Head of caudate nucleus (tissue), 42 donors: ENCODE measurements at regions not wholly inside any gene's neighbourhood (a gene's known extent, or its start where the extent isn't known, plus 50 kb on each side); places are given as distances from the start of the nearest gene placed in this dataset.
A peak's percentile ranks its signal among the peaks of the same experiment; 100 is the strongest.

ENCODE experiments used
- DNase-seq, 42 donors: peaks; one replicate each; pipeline versions ENCODE4 v3.0.0 to v3.0.0-alpha.2; 2020 to 2021; ENCODE audit warnings: mixed read lengths in 7 of 42
- intact Hi-C: fragments of 100-400 bp; cut with DNase I; formaldehyde crosslinking; loops from one replicate; pipeline ENCODE4 v1.15.0; 2022

DNA sequence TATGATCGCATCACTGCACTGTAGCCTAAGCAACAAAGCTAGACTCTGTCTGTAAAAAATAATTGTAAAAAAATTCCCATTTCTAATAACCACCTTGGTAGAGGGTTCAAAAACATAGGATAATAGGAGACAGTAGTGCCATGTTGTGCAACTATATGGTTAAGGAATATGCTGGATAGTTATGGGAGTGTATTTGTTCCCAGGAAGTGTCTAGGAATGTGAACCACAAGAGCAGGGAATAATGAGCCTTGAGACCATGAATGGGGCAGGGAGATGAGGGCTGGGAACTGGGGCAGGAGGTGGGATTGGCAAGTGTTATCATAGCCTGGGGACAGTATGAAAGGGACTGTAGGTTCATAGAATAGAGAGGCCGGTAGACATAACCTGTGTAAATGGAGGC, 50.4 kb downstream of the RUSC2 start:
- no peak for DNase-seq
- intact Hi-C loops: no loop called here

DNA sequence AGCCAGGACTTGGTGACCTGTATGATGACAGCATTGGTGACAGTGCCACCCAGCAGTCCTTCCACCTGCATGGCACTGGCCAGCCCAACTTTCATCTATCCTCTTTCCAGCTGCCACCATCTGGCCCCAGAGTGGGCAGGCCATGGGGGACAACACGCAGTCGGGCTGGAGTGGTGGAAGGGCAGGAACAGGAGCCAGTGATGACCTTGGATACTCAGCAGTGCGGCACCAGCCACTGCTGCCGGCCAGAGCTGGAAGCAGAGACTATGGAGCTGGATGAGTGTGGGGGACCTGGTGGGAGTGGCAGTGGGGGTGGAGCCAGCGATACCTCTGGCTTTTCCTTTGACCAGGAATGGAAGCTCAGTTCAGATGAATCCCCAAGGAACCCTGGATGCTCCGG, 56.9 kb downstream of the RUSC2 start:
- DNase-seq: no peak
- intact Hi-C loops: no loop called here

DNA sequence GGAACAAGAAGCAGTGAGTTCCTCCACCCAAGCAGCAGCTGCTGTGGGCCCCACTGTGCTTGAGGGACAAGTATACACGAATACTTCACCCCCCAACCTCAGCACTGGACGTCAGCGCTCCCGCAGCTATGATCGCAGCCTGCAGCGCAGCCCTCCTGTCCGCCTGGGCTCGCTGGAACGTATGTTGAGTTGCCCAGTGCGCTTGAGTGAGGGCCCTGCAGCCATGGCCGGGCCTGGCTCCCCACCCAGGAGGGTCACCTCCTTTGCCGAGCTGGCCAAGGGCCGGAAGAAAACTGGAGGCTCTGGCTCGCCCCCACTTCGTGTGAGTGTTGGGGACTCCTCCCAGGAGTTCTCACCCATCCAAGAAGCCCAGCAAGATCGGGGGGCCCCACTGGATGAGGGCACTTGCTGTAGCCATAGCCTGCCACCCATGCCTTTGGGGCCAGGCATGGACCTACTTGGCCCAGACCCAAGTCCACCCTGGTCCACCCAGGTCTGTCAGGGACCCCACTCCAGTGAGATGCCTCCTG, 57.1 kb upstream of the TESK1 start:
- DNase-seq: no peak
- intact Hi-C loops: no loop called here

DNA sequence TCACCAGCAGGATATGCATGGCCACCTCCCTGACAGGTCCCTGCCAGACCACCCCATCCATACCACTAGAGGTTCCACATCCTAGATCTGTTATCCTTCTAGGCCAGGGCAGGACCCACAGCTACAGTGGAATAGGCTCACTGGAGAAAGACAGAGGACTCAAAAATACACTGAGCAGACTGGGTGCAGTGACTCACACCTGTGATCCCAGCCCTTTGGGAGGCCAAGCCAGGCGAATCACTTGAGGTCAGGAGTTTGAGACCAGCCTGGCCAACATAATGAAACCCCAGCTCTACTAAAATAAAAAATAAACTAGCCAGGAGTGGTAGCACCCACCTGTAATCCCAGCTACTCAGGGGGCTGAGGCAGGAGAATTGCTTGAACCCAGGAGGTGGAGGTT, 56.5 kb upstream of the TESK1 start:
- no peak for DNase-seq
- intact Hi-C loops: no loop called here

DNA sequence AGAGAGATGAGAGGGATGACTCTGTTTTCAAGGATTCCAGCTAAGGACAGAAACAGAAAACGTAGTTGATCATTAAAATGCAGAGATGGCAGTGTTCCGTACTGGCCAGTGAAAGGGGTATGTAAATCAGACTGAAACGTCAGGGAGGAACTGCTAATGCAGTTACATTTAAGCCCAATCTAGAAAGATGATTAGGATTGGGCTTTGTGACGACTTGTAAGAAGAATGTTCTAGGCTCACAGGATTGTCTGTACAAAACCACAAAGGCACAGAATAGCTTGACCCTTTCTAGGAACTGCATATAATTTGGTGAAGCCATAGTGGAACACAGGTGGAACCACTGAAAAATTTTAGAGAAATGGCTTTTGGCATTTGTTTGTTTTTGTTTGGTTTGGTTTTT, 55.6 kb upstream of the TESK1 start:
- intact Hi-C loops: no loop called here
- no peak for DNase-seq

DNA sequence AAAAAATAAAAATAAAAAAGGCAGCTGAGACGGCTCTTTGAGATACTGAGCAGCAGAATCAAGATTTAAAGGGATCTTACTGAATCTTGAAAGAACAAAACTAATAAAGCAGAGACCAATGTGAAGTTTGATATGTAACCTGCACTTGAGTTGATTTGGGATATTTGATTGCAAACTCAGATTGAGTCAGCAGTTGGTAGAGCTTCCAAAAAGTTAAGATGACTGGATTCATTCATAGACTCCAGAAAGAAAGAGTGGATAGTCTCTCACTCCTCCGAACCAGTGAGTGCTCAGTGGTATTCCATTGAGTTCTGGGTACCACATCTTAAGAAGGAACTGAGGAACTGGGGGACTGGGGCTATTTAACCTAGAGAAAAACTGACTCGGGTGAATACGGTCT, 52.7 kb upstream of the TESK1 start:
- intact Hi-C loops: loop anchor here (5.0 to 10.0 kb wide), 2 partner anchors 40 to 52 kb away; partner anchors contain the start of gene TESK1
- DNase-seq: no peak

DNA sequence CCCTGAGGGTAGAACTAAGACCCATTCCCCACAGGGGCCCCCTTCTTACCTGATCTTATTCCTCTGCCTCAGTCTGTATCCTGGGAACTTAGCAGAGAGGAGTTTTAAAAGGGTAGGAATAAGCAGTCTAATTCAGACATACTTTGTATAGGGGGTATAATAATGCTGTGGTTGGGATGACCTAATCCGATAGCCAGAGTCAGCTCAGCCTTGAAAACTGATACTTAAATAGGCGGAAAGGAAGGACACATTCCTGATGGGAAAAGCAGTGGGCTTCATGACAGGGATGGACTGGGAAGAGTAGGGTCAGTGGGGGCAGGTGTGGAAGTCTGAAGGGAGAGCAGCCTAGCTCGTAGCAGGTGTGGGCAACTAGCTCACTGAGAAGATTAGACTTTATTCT, 52.2 kb upstream of the TESK1 start:
- intact Hi-C loops: loop anchor here (5.0 to 10.0 kb wide), 2 partner anchors 41 to 52 kb away; partner anchors contain the start of gene TESK1
- DNase-seq: no peak

DNA sequence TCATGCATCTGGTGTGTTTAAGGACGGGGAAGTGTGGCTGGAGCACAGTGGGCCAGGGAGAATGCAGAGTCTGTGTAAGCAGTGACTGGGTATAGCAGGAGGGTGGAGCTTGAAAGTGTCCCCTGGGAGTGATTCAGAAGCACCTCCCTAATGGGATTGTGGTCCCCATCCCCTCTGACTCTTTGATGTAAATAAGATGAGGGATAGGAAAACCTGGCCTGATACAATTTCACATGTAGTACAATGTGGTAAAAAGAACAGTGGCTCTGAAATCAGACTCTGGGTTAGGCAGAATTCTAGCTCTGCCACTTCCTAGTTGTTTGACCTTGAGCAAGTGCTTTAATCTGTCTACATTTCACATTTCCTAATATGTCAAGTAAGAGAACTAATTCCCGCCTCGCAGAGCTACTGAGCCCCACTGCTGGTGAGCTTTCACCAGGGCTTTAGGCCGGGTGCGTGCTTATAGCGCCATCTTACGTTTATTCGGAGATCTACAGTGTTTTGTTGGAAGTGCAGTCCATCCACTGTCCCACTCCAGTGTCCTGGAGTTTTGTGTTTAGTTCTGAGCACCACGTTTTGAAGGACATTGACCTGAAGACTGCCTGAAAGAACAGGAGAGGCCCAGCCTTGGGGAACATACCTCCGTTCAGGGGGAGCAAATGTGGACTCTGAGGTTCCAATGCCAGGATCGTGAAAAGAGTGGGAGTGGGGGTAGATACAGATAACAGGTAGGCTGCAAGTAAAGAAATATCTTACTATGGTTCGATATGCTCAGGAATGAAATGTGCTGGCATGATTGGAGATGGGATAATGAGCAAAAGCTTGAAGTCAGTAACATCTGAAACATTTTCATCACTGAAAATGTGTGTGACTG, 51.2 kb upstream of the TESK1 start:
- peak; percentile 56 to 89 (median 78) for DNase-seq
- intact Hi-C loops: loop anchor here (2.0 to 10.0 kb wide), 3 partner anchors 42 to 63 kb away; partner anchors contain the start of genes RUSC2 and TESK1

DNA sequence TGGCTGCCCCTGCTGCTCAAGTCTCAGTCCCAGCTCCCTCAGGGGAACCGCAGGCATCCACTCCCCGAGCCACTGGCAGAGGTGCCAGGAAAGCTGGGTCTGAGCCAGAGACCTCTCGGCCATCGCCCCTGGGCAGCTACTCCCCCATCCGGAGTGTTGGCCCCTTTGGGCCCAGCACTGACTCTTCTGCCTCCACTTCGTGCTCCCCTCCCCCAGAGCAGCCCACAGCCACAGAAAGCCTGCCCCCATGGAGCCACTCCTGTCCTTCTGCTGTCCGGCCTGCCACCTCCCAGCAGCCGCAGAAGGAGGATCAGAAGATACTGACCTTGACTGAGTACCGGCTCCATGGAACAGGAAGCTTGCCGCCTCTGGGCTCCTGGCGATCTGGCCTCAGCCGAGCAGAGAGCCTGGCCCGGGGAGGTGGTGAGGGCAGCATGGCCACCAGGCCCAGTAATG, 49.8 kb upstream of the TESK1 start:
- DNase-seq: no peak
- intact Hi-C loops: loop anchor here (2.0 to 10.0 kb wide), 2 partner anchors 50 to 64 kb away; partner anchors contain the start of genes RUSC2 and TESK1
